Daoy (cell line): ENCODE measurements at regions not wholly inside any gene's neighbourhood (a gene's known extent, or its start where the extent isn't known, plus 50 kb on each side); places are given as distances from the start of the nearest gene placed in this dataset.
A peak's percentile ranks its signal among the peaks of the same experiment; 100 is the strongest.

Source experiments
- DNase-seq: peaks from one replicate; pipeline ENCODE4 v3.0.0-alpha.2; 2015; ENCODE audit warnings: low read depth

DNA sequence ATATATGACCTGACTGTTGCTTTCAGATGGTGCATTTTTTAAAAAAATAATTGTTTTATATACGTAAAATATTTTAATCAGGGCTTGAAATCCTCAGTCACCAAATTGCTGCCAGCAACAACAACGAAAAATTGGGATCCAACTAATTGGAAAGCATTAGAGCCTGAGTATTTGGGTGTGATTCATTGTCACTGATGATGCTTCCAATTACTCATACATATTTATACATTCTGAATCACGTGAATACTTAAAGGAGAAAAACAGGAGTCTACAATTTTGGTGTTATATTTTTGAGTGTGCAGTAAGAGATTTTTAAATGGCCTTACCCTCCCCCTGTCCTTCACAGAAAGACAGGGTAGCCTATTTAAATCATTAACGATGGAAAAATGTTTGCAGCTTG lies 765.6 kb upstream of the TENM3 start:
- DNase-seq, result peak; percentile 2

GRCh38 chr4:181478656-181479055 lies 764.5 kb upstream of the TENM3 start:
- no peak for DNase-seq

DNA sequence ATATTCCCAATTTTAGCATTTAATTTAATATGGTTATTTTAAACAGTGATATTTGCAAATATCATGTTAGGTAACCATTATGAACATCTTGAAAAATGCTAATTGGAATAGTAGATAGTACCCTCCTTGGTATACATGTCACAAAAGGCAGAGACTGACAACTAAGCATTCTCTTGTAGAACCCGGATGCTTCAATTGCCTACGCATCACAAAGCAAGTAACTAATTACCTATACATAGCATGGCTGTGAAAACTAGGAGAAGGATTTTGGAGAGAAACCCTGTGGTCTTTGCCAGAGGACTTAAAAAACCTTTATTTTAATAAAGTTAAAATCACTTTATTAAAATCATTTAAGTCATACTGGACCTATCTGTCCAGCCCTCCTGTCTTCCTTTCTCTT lies 764.1 kb upstream of the TENM3 start:
- DNase-seq, result no peak

- no peak for DNase-seq
Observed at GRCh38 chr4:181484396-181484795, 758.8 kb upstream of the TENM3 start.

- no peak for DNase-seq
Observed at GRCh38 chr4:181488926-181489325, 754.3 kb upstream of the TENM3 start.

- DNase-seq, result no peak
Observed at GRCh38 chr4:181498148-181498547, 745.1 kb upstream of the TENM3 start.

GRCh38 chr4:181502611-181503010 lies 740.6 kb upstream of the TENM3 start:
- DNase-seq, result no peak

GRCh38 chr4:181503687-181504390 lies 739.4 kb upstream of the TENM3 start:
- no peak for DNase-seq

DNA sequence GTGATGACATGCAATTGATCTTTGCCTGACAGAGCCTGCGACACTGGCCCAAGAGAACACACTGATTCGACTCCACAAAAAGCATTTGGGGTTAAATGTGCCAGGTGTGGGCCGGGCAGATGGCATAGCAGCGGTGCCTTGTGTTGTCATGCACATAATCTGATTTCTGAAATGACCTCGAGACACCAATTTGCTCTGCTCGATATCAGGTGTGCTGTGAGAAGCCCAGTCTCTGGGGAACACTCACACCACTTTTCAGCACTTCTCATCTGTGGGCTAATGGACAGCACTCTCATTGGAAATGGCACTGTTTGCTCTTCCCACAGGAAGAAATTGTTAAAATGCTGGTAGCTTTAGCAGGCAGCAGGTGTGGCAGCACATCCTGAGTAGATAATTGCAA lies 738.3 kb upstream of the TENM3 start:
- DNase-seq, result no peak

DNA sequence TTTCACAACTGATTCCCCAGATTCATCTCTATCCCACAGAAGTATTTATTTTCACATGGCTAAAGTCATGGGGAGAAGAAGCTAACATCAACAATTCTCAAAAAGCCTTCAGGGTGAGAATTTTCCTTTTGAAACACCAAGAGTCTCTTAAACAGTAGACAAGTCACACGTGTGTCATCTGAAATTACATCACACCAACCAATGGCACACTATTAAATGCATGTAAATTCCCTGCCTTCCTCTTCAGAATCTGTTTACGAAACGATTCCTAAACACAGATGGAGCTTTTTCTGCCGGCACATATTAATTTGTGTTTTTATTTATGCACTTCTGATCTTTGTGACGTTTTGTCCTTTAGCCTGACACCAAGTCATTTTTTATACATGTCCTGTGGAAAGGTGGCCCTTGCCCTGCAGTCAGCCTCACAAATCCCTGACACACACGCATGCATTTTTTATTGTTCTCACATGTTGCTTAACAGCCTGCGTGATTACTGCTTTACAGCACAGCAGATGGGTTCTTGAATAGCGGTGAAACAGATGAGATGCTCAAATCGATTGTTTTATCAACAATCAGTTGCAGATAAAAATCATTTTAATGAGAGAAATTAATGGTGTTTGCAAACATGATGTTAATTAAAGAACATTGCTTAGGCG lies 735.9 kb upstream of the TENM3 start:
- DNase-seq, result no peak

DNA sequence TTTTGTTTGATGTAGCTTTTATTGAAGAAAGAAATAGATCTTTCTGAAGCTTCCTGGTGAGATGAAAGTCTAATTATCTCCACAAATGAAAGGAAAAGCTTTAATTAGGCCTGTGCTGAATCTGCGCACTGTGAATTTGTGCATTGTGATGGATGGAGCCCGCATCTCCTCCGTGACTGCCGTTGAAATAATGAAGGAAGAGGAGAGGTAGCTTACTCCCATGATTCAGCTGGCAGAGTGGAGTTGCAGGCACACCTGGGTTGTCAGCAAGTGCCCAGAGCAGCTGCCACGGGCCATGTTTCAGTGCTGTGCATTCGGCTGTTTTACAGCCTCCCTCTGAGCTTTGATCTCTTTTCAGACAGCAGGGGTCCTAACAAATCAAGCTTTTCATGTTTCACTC lies 735.3 kb upstream of the TENM3 start:
- no peak for DNase-seq

DNA sequence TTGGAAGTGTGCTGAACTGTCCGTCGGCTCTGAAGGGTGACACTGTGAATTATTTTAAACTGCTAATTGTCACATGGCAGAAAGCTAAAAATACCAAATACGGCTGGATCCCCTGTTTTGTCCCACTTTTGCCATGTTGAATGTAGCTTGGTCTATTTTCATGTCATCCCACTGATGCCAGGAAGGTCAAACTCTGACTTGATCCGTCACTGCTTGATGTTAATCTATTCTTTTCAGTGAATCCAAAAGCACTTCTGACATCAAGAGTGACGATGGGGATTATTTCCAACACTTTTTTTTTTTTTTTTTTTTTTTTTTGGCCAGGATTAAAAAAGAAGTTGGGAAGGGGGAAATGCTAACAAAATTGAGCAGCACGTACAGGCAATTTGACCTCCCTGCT lies 734.6 kb upstream of the TENM3 start:
- no peak for DNase-seq

DNA sequence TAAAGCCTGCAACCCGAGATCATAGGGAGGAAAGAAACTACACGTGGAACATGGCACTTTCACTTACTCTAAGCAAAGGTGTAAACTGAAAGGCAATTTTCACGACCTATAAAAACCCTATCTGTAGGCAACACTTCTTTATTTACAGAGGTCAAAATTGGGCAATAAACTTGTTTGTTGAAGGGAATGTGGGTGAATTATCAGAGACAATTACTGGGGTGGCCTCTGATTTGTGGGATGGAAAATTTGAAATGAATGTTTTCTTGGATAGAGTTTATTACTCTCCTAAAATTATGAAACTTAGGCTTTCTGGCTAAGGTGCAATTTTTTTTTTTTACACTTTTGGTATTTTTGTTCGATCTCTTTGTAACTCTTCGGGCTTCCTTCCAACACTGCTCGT lies 734.1 kb upstream of the TENM3 start:
- DNase-seq, result no peak

DNA sequence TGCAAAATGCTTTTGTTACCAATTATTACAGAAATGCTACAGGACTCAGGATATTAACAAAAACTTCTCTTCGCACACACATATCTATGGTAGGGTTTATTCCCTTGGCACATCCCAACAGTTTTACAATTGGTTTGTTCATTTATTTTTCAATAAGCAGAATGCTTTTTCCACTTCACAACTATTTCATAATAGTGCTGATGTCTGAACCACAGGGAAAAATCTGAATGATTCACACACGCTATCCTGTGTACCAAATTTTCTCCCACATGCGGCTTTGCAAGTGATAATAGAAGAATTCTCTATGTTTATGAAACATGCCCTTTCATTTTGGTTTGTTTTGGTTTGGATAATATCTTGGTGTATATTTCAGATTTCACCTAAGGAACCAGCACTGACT lies 725.7 kb upstream of the TENM3 start:
- peak; percentile 14 for DNase-seq

GRCh38 chr4:181520790-181521189 lies 722.4 kb upstream of the TENM3 start:
- no peak for DNase-seq

DNA sequence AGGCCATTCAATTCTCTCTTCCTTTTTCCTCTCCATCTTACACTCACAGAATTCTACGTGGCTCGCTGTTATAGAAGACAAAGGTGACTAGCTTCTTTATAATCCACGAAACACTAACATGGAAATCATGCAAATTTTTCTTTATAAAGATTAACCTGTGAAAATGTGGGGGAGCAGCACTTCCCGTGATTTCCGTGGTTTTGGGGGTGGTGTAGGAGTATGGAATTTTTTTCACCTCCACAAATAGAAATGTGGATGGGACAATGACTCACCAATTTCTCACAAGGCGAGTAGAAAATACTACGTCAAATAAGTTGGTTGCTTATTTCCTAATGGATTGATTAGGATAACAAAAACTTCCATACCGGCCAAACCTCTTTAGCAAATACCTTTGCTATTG lies 719.2 kb upstream of the TENM3 start:
- no peak for DNase-seq

DNA sequence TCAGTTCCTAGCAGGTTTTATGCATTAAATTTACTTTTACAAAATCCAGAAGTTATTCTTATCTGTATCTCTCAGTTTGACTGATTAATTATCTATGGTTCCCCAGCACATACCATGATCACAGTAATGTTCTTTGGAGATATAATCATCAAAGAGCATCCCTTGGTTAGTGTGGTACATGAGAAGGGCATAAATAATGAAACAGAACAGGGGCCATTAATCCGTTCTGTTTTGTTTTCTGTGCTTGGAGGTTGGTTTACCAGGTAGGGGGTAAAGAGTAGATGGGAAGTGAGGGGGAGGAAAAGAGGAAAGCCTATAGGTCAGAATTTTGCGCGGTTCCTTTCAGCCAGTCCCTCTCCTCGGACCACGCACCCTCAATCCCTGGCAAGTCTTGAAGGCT lies 718.7 kb upstream of the TENM3 start:
- DNase-seq, result no peak

GRCh38 chr4:181525634-181526033 lies 717.6 kb upstream of the TENM3 start:
- peak; percentile 44 for DNase-seq

DNA sequence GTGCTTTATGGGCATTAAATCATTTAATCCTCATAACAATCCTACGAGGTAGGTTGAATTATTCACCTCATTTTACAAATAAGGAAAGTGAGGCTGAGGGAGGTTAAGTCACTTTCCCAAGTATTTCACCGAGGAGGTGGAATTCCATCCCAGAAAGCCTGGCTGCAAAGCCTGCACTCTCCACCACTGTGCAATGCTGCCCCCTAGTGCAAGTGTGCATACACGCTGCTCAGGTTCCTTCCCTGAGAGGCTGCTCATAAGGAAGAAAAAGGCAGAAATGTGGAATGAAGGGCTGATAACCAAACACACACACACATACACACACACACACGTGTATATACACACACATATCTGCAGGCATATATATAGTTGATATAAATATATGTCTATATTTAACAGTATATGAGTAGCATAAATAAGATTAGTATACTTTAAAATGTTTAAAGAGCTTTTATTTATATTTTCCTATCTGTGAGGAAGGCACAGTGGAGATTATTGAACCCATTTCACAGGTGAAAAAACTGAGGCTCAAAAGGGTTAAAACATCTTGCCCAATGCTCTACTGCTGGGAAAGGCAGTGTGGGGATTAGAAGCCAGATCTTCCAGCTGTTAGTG lies 714.5 kb upstream of the TENM3 start:
- peak; percentile 74 for DNase-seq

- no peak for DNase-seq
Observed at GRCh38 chr4:181529537-181529936, 713.7 kb upstream of the TENM3 start.

DNA sequence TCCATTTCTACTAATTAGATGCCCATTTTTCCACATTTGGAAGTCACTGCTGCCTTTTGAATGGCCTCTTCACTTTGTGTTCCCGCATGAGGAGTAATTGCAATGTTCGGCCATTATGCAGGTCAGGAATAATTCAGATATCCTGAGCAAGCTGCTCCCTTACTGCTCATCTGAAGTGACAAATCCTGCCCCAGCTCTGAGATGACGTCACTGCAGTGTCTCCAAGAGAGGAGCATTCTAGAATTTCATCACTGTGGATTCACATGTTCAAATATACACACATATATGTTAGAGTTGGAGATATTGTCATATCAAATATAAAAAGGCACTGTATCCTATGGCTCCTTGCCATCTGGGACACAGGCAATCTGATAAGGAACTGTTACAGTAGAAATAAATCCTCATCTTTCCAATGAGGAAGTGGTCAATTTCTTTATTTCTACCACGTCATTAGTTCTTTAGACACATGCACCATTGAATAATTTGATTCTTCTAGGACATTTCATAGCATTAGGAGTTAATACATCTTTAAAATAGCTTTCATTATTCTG lies 706.9 kb upstream of the TENM3 start:
- DNase-seq, result no peak

DNA sequence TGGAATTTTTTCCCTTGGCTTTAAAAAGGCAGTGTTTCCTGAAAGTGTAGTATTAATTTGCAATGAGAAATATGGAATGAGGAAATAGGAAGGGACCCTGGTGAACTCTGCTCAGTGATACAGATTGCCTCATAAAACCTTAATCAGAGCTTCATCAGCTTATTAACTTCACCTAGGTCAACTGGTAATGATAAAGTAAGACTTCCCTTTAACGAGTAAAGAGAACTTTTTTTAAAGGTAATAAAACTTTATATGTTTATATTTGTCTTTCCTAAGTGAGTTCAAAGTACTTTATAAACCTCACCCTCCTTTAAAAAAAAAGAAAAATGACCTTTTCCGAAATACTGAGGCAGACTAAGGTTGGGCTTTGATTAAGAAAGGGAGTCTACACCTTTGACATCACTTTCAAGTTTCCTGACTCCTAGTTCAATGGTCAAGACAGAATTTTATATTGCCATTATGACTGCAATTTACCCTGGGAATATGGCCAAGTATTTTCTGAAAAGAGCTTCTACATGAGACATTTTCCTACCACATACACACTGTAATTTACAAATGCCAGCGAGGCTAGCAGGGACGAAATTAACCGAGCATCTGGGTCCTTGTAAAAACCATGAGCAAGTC lies 706.3 kb upstream of the TENM3 start:
- DNase-seq, result no peak

GRCh38 chr4:181538431-181538830 lies 704.8 kb upstream of the TENM3 start:
- DNase-seq, result no peak
